ENCODE measurements at regions not wholly inside any gene's neighbourhood (a gene's known extent, or its start where the extent isn't known, plus 50 kb on each side); places are given as distances from the start of the nearest gene placed in this dataset.
"Not testable (repeated sequence)": the region's sequence is repeated elsewhere in the genome, so short reads cannot be mapped to it uniquely, and the experiment has no call there.

- no peak overlapping the region for H3K4me3 Mint-ChIP-seq (ENCODE audit: low read depth)
- H3K36me3 Mint-ChIP-seq (ENCODE audit: low read depth), result no peaks in the 10 kb centered on the region
- DNase-seq (ENCODE audit: low spot score), result no peak
- peaks cover 1% of the 10 kb centered on the region for H3K27me3 Mint-ChIP-seq (ENCODE audit: low read depth)
- H3K9me3 Mint-ChIP-seq, result peaks cover 4% of the 10 kb centered on the region
- intact Hi-C loops (cut with micrococcal nuclease), result no loop called here
- peaks cover 5% of the 10 kb centered on the region for H3K4me1 Mint-ChIP-seq (ENCODE audit: low read depth)
- H3K27ac Mint-ChIP-seq, result no peak overlapping the region
Observed at GRCh38 chr5:67774786-67775185, 440.8 kb upstream of the PIK3R1 start.

- DNase-seq (ENCODE audit: low spot score), result no peak
- Mint-ChIP-seq H3K9me3 (peaks cover 4% of the 10 kb centered on the region), H3K36me3 (ENCODE audit: low read depth) (no peaks in the 10 kb centered on the region), H3K27me3 (ENCODE audit: low read depth) (peaks cover 1% of the 10 kb centered on the region), H3K4me3 (ENCODE audit: low read depth) (no peak overlapping the region), H3K27ac (no peak overlapping the region), H3K4me1 (ENCODE audit: low read depth) (peaks cover 7% of the 10 kb centered on the region)
- intact Hi-C loops (cut with micrococcal nuclease), result no loop called here
Observed at GRCh38 chr5:67774267-67774552, 441.3 kb upstream of the PIK3R1 start.

GRCh38 chr5:67773411-67774266, 441.9 kb upstream of the PIK3R1 start:
- H3K36me3 Mint-ChIP-seq (ENCODE audit: low read depth), result no peaks in the 10 kb centered on the region
- H3K27me3 Mint-ChIP-seq (ENCODE audit: low read depth), result peaks cover 1% of the 10 kb centered on the region
- no peak overlapping the region for H3K4me3 Mint-ChIP-seq (ENCODE audit: low read depth)
- intact Hi-C loops (cut with micrococcal nuclease), result no loop called here
- no peak overlapping the region for H3K27ac Mint-ChIP-seq
- H3K4me1 Mint-ChIP-seq (ENCODE audit: low read depth), result peaks cover 7% of the 10 kb centered on the region
- H3K9me3 Mint-ChIP-seq, result peaks cover 4% of the 10 kb centered on the region
- no peak for DNase-seq (ENCODE audit: low spot score)

GRCh38 chr5:67771791-67772190, 443.8 kb upstream of the PIK3R1 start:
- intact Hi-C loops (cut with micrococcal nuclease), result no loop called here
- H3K4me1 Mint-ChIP-seq (ENCODE audit: low read depth), result peaks cover 7% of the 10 kb centered on the region
- H3K27ac Mint-ChIP-seq, result no peak overlapping the region
- no peak for DNase-seq (ENCODE audit: low spot score)
- H3K4me3 Mint-ChIP-seq (ENCODE audit: low read depth), result no peak overlapping the region
- H3K27me3 Mint-ChIP-seq (ENCODE audit: low read depth), result peaks cover 1% of the 10 kb centered on the region
- H3K36me3 Mint-ChIP-seq (ENCODE audit: low read depth), result no peaks in the 10 kb centered on the region
- H3K9me3 Mint-ChIP-seq, result no peaks in the 10 kb centered on the region

GRCh38 chr5:67771221-67771620, 444.3 kb upstream of the PIK3R1 start:
- H3K36me3 Mint-ChIP-seq (ENCODE audit: low read depth), result no peaks in the 10 kb centered on the region
- H3K4me1 Mint-ChIP-seq (ENCODE audit: low read depth), result peaks cover 7% of the 10 kb centered on the region
- intact Hi-C loops (cut with micrococcal nuclease), result no loop called here

GRCh38 chr5:67770431-67771025, 445.0 kb upstream of the PIK3R1 start:
- intact Hi-C loops (cut with micrococcal nuclease), result no loop called here
- no peaks in the 10 kb centered on the region for H3K36me3 Mint-ChIP-seq (ENCODE audit: low read depth)
- peaks cover 7% of the 10 kb centered on the region for H3K4me1 Mint-ChIP-seq (ENCODE audit: low read depth)
- H3K4me3 Mint-ChIP-seq (ENCODE audit: low read depth), result no peak overlapping the region
- DNase-seq (ENCODE audit: low spot score), result no peak
- peaks cover 1% of the 10 kb centered on the region for H3K27me3 Mint-ChIP-seq (ENCODE audit: low read depth)
- no peaks in the 10 kb centered on the region for H3K9me3 Mint-ChIP-seq
- H3K27ac Mint-ChIP-seq, result no peak overlapping the region

More at GRCh38 chr5:67771221-67771620, 444.3 kb upstream of the PIK3R1 start:
- Mint-ChIP-seq H3K4me3 (ENCODE audit: low read depth) (no peak overlapping the region), H3K27ac (no peak overlapping the region), H3K27me3 (ENCODE audit: low read depth) (peaks cover 1% of the 10 kb centered on the region), H3K9me3 (no peaks in the 10 kb centered on the region)
- DNase-seq (ENCODE audit: low spot score), result no peak

- Mint-ChIP-seq H3K9me3 (peaks cover 10% of the 10 kb centered on the region), H3K27ac (no peak overlapping the region), H3K4me1 (ENCODE audit: low read depth) (peaks cover 4% of the 10 kb centered on the region), H3K4me3 (ENCODE audit: low read depth) (no peak overlapping the region), H3K27me3 (ENCODE audit: low read depth) (no peaks in the 10 kb centered on the region), H3K36me3 (ENCODE audit: low read depth) (no peaks in the 10 kb centered on the region)
- DNase-seq (ENCODE audit: low spot score), result no peak
- intact Hi-C loops (cut with micrococcal nuclease), result no loop called here
Observed at GRCh38 chr5:67765697-67766096, 449.9 kb upstream of the PIK3R1 start.

GRCh38 chr5:67757771-67758170, 457.8 kb upstream of the PIK3R1 start:
- intact Hi-C loops (cut with micrococcal nuclease); H3K27ac Mint-ChIP-seq: not testable (repeated sequence)

GRCh38 chr5:67752357-67752708, 463.2 kb upstream of the PIK3R1 start:
- no peak for DNase-seq (ENCODE audit: low spot score)
- no peak overlapping the region for H3K4me3 Mint-ChIP-seq (ENCODE audit: low read depth)
- H3K27me3 Mint-ChIP-seq (ENCODE audit: low read depth), result no peaks in the 10 kb centered on the region
- no peak overlapping the region for H3K27ac Mint-ChIP-seq
- no peaks in the 10 kb centered on the region for H3K4me1 Mint-ChIP-seq (ENCODE audit: low read depth)
- peaks cover under 1% of the 10 kb centered on the region for H3K9me3 Mint-ChIP-seq
- H3K36me3 Mint-ChIP-seq (ENCODE audit: low read depth), result no peaks in the 10 kb centered on the region
- intact Hi-C loops (cut with micrococcal nuclease), result no loop called here

More at GRCh38 chr5:67757771-67758170, 457.8 kb upstream of the PIK3R1 start:
- H3K4me3 Mint-ChIP-seq (ENCODE audit: low read depth); H3K4me1 Mint-ChIP-seq (ENCODE audit: low read depth); H3K36me3 Mint-ChIP-seq (ENCODE audit: low read depth); H3K27me3 Mint-ChIP-seq (ENCODE audit: low read depth); DNase-seq (ENCODE audit: low spot score): not testable (repeated sequence)
- H3K9me3 Mint-ChIP-seq, result peaks cover 14% of the 10 kb centered on the region

- intact Hi-C loops (cut with micrococcal nuclease), result no loop called here
- H3K36me3 Mint-ChIP-seq (ENCODE audit: low read depth), result no peaks in the 10 kb centered on the region
- peaks cover 11% of the 10 kb centered on the region for H3K9me3 Mint-ChIP-seq
- H3K4me3 Mint-ChIP-seq (ENCODE audit: low read depth), result no peak overlapping the region
- no peaks in the 10 kb centered on the region for H3K4me1 Mint-ChIP-seq (ENCODE audit: low read depth)
- H3K27me3 Mint-ChIP-seq (ENCODE audit: low read depth), result no peaks in the 10 kb centered on the region
- DNase-seq (ENCODE audit: low spot score), result no peak
- H3K27ac Mint-ChIP-seq, result no peak overlapping the region
Observed at GRCh38 chr5:67748165-67748690, 467.3 kb upstream of the PIK3R1 start.

- intact Hi-C loops (cut with micrococcal nuclease), result no loop called here
- H3K27ac Mint-ChIP-seq, result no peak overlapping the region
- H3K4me1 Mint-ChIP-seq (ENCODE audit: low read depth), result no peaks in the 10 kb centered on the region
- H3K4me3 Mint-ChIP-seq (ENCODE audit: low read depth), result no peak overlapping the region
- no peaks in the 10 kb centered on the region for H3K27me3 Mint-ChIP-seq (ENCODE audit: low read depth)
- peaks cover 11% of the 10 kb centered on the region for H3K9me3 Mint-ChIP-seq
- H3K36me3 Mint-ChIP-seq (ENCODE audit: low read depth), result no peaks in the 10 kb centered on the region
- no peak for DNase-seq (ENCODE audit: low spot score)
Observed at GRCh38 chr5:67747096-67747495, 468.5 kb upstream of the PIK3R1 start.

- DNase-seq (ENCODE audit: low spot score); H3K27me3 Mint-ChIP-seq (ENCODE audit: low read depth); H3K36me3 Mint-ChIP-seq (ENCODE audit: low read depth); H3K27ac Mint-ChIP-seq; intact Hi-C loops (cut with micrococcal nuclease); H3K4me1 Mint-ChIP-seq (ENCODE audit: low read depth); H3K4me3 Mint-ChIP-seq (ENCODE audit: low read depth): not testable (repeated sequence)
- peaks cover 11% of the 10 kb centered on the region for H3K9me3 Mint-ChIP-seq
Observed at GRCh38 chr5:67746608-67747007, 468.9 kb upstream of the PIK3R1 start.

GRCh38 chr5:67746103-67746502, 469.5 kb upstream of the PIK3R1 start:
- no peaks in the 10 kb centered on the region for H3K36me3 Mint-ChIP-seq (ENCODE audit: low read depth)
- H3K27ac Mint-ChIP-seq, result no peak overlapping the region

More at GRCh38 chr5:67746103-67746502, 469.5 kb upstream of the PIK3R1 start:
- DNase-seq (ENCODE audit: low spot score), result no peak
- no peaks in the 10 kb centered on the region for H3K4me1 Mint-ChIP-seq (ENCODE audit: low read depth)
- intact Hi-C loops (cut with micrococcal nuclease), result no loop called here
- no peak overlapping the region for H3K4me3 Mint-ChIP-seq (ENCODE audit: low read depth)
- no peaks in the 10 kb centered on the region for H3K27me3 Mint-ChIP-seq (ENCODE audit: low read depth)
- peaks cover 11% of the 10 kb centered on the region for H3K9me3 Mint-ChIP-seq
